ENCODE measurements at regions not wholly inside any gene's neighbourhood (a gene's known extent, or its start where the extent isn't known, plus 50 kb on each side); places are given as distances from the start of the nearest gene placed in this dataset.

DNA sequence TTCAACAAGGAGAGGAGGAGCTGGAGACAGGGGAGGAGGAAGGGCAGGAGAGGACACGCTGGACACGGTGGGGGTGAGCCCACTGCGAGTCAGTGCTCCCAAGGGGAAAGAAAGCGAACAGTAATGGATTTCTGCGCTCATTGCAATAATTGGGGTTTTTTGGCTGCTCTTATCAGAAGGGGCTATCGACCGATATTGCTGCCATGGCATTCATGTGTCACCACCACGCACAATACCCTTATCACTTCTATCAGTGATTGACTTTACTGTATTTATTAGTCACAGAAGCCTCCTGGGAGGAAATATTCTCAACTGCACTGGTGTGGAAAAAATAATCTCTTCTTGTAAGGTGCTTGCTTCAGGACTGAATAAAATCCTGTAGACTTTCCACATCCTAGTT, 55.8 kb downstream of the CEP43 start:
- Histone ChIP-seq H4K5ac (ENCODE audit: low read depth, low read length) (no peak overlapping the region), H3K4me3 (ENCODE audit: insufficient read depth, low read depth, low read length) (no peak overlapping the region), H3K4me1 (ENCODE audit: control insufficient read depth, insufficient read depth, low read length) (no peaks in the 10 kb centered on the region), H4K91ac (ENCODE audit: insufficient read depth, low read depth, low read length) (no peak overlapping the region), H3K14ac (replicated peaks; ENCODE audit: low read depth, low read length) (no peak overlapping the region), H2BK15ac (ENCODE audit: low read depth, low read length) (no peak overlapping the region), H3K9ac (ENCODE audit: low read depth, low read length) (no peak overlapping the region), H4K20me1 (ENCODE audit: insufficient read depth, low read length) (no peaks in the 10 kb centered on the region), H3K36me3 (ENCODE audit: control insufficient read depth, insufficient read depth, low read length) (no peaks in the 10 kb centered on the region), H2AK9ac (replicated peaks; ENCODE audit: low read depth, low read length, poor library complexity) (no peak overlapping the region), H3K79me1 (ENCODE audit: low read depth in 1 of 2, low read length in 2 of 2) (no peaks in the 10 kb centered on the region), H4K8ac (ENCODE audit: low read depth in 2 of 2, low read length in 2 of 2) (no peak overlapping the region), H2BK5ac (ENCODE audit: low read depth, low read length, poor library complexity, severe bottlenecking) (no peak overlapping the region), H3K9me1 (ENCODE audit: insufficient read depth, low read length) (no peaks in the 10 kb centered on the region), H3K27me3 (ENCODE audit: control insufficient read depth, insufficient read depth, low read length) (no peaks in the 10 kb centered on the region), H3K27ac (ENCODE audit: insufficient read depth, low read length) (no peak overlapping the region), H2AK5ac (ENCODE audit: low read depth, low read length) (no peak overlapping the region), H3K18ac (ENCODE audit: low read depth, low read length) (no peak overlapping the region), H2AFZ (replicated peaks; ENCODE audit: low read length, poor library complexity) (no peak overlapping the region), H3K23ac (ENCODE audit: low read depth, low read length) (no peak overlapping the region), H3K4ac (ENCODE audit: low read depth, low read length) (no peak overlapping the region), H2BK20ac (ENCODE audit: low read depth, low read length) (no peak overlapping the region), H3K56ac (ENCODE audit: extremely low read depth, insufficient read depth, low read length) (no peak overlapping the region), H2BK120ac (ENCODE audit: low read depth, low read length) (no peak overlapping the region), H3K4me2 (ENCODE audit: low read depth, low read length) (no peak overlapping the region), H3K9me3 (ENCODE audit: control insufficient read depth, insufficient read depth, low read length) (no peaks in the 10 kb centered on the region)
- DNase-seq (no peak), ATAC-seq (ENCODE audit: low read depth) (no peak)
- intact Hi-C loops (cut with micrococcal nuclease) (no loop called here), dilution Hi-C loops (cut with HindIII; ENCODE audit: low sequenced_read_pairs, unreplicated experiment) (no loop called here), in situ Hi-C loops (cut with MboI; ENCODE audit: low sequenced_read_pairs) (no loop called here)
- POLR2A ChIA-PET (ENCODE audit: unreplicated experiment), result no interaction called here
- no CpG with 5 or more reads among the region's 8 CpGs for WGBS, 2 experiments (ENCODE audit: extremely low coverage in 2 of 2, insufficient read length in 1 of 2)
- CTCF ChIA-PET, result no interaction called here
- TF ChIP-seq USF2 (IDR thresholded peaks at IDR 0.05; ENCODE audit: low read depth, low read length) (no peak), BHLHE40 (IDR thresholded peaks at IDR 0.05; ENCODE audit: low read depth, low read length) (no peak), RCOR1 (IDR thresholded peaks at IDR 0.05; ENCODE audit: insufficient replicate concordance, low read length) (no peak), MXI1 (IDR thresholded peaks at IDR 0.05; ENCODE audit: borderline replicate concordance, low read depth, low read length) (no peak), FOS (IDR thresholded peaks at IDR 0.05; ENCODE audit: low read depth, low read length) (no peak), SMC3 (IDR thresholded peaks at IDR 0.05; ENCODE audit: low read depth, low read length) (no peak), ELK1 (IDR thresholded peaks at IDR 0.05; ENCODE audit: borderline replicate concordance, low read depth, low read length) (no peak)
- BruUV-seq (replicated peaks), result no TSS peak
